Muscle of arm (tissue), 1 donor: ENCODE measurements at regions not wholly inside any gene's neighbourhood (a gene's known extent, or its start where the extent isn't known, plus 50 kb on each side); places are given as distances from the start of the nearest gene placed in this dataset.

Experiments
- DNase-seq: peaks from one replicate; pipeline ENCODE4 v3.0.0-alpha.2; 2013

GRCh38 chr3:155029941-155030340 is 50.2 kb upstream of the MME start:
- DNase-seq: no peak

- DNase-seq: no peak
Observed at GRCh38 chr3:155026999-155027591, 53.0 kb upstream of the MME start.

- no peak for DNase-seq
Observed at GRCh38 chr3:155024006-155024638, 56.0 kb upstream of the MME start.

GRCh38 chr3:155022896-155023295 is 57.2 kb upstream of the MME start:
- no peak for DNase-seq

- no peak for DNase-seq
Observed at GRCh38 chr3:155019575-155019974, 60.5 kb upstream of the MME start.

GRCh38 chr3:155018621-155019330 is 61.3 kb upstream of the MME start:
- DNase-seq: no peak

- no peak for DNase-seq
Observed at GRCh38 chr3:155015776-155016436, 64.2 kb upstream of the MME start.

GRCh38 chr3:155014953-155015352 is 65.2 kb upstream of the MME start:
- no peak for DNase-seq

- DNase-seq: no peak
Observed at GRCh38 chr3:155013427-155013826, 66.7 kb upstream of the MME start.

- DNase-seq: no peak
Observed at GRCh38 chr3:155012584-155012983, 67.5 kb upstream of the MME start.

GRCh38 chr3:155010416-155010815 is 69.7 kb upstream of the MME start:
- no peak for DNase-seq

- no peak for DNase-seq
Observed at GRCh38 chr3:155009217-155009616, 70.9 kb upstream of the MME start.

- DNase-seq: no peak
Observed at GRCh38 chr3:155007729-155008128, 72.4 kb upstream of the MME start.

- no peak for DNase-seq
Observed at GRCh38 chr3:155001289-155002010, 78.7 kb upstream of the MME start.

GRCh38 chr3:154992655-154993054 is 87.5 kb upstream of the MME start:
- no peak for DNase-seq

GRCh38 chr3:154990543-154990942 is 89.6 kb upstream of the MME start:
- DNase-seq: no peak

- no peak for DNase-seq
Observed at GRCh38 chr3:154987846-154988245, 92.3 kb upstream of the MME start.

- no peak for DNase-seq
Observed at GRCh38 chr3:154981664-154982063, 98.5 kb upstream of the MME start.

- no peak for DNase-seq
Observed at GRCh38 chr3:154981201-154981600, 98.9 kb upstream of the MME start.

GRCh38 chr3:154979331-154979730 is 100.8 kb upstream of the MME start:
- no peak for DNase-seq

GRCh38 chr3:154977666-154978065 is 102.5 kb upstream of the MME start:
- DNase-seq: peak; percentile 43
